ENCODE measurements at regions not wholly inside any gene's neighbourhood (a gene's known extent, or its start where the extent isn't known, plus 50 kb on each side); places are given as distances from the start of the nearest gene placed in this dataset.

- no peak for TF ChIP-seq CTCF (IDR thresholded peaks at IDR 0.05; ENCODE audit: extremely low read depth in 1 of 2, insufficient read depth in 1 of 2, low read depth in 1 of 2, low read length in 2 of 2)
- TF ChIP-seq FOS (IDR thresholded peaks at IDR 0.05; ENCODE audit: borderline replicate concordance, insufficient read depth, low read length) = no peak
- TF ChIP-seq MAX (IDR thresholded peaks at IDR 0.05; ENCODE audit: insufficient read depth, insufficient read length) = no peak
- dilution Hi-C loops (cut with MboI; ENCODE audit: extremely low pct_ligation_motif_present, low sequenced_read_pairs) = no loop called here
- Histone ChIP-seq H3K9me1 (replicated peaks; ENCODE audit: control insufficient read depth, extremely low read depth, insufficient read depth, low read length) (no peaks in the 10 kb centered on the region), H3K9ac (replicated peaks; ENCODE audit: extremely low read depth, insufficient read depth, low read length) (no peak overlapping the region), H3K27ac (ENCODE audit: insufficient read depth, low read depth, low read length) (no peak overlapping the region), H3K4me1 (ENCODE audit: control insufficient read depth, extremely low read depth, insufficient read depth, low read length) (no peaks in the 10 kb centered on the region), H3K79me2 (ENCODE audit: control insufficient read depth, insufficient read depth, low read length) (no peaks in the 10 kb centered on the region), H3K4me3 (replicated peaks in 1 of 3; ENCODE audit: insufficient read depth in 1 of 3, low read depth in 1 of 3, low read length in 3 of 3) (no peak overlapping the region), H2AFZ (ENCODE audit: low read depth, low read length) (no peak overlapping the region), H4K20me1 (replicated peaks; ENCODE audit: control insufficient read depth, extremely low read depth, insufficient read depth, low read length) (no peaks in the 10 kb centered on the region), H3K36me3 (ENCODE audit: control insufficient read depth in 2 of 2, extremely low read depth in 1 of 2, insufficient read depth in 2 of 2, low read length in 2 of 2) (no peaks in the 10 kb centered on the region), H3K4me2 (ENCODE audit: insufficient read depth, low read length) (no peak overlapping the region), H3K9me3 (replicated peaks; ENCODE audit: control insufficient read depth, insufficient read depth, low read length) (no peaks in the 10 kb centered on the region), H3K27me3 (ENCODE audit: control insufficient read depth in 2 of 2, insufficient read depth in 2 of 2, low read length in 2 of 2) (peaks cover 0 to 2% of the 10 kb centered on the region in 2 experiments)
- DNase-seq (ENCODE audit: low read depth, low spot score) (no peak), FAIRE-seq (no peak)
- ChIA-PET CTCF (no interaction called here), POLR2A (no interaction called here)
- no TSS peak for BruUV-seq (replicated peaks)
- intact Hi-C loops (cut with micrococcal nuclease) = no loop called here
These were observed 283.9 kb downstream of the PBX3 start for GRCh38 chr9:126031116-126031515.

GRCh38 chr9:126032135-126032534 is 285.0 kb downstream of the PBX3 start:
- FAIRE-seq = no peak
- Histone ChIP-seq H3K4me1 (ENCODE audit: control insufficient read depth, extremely low read depth, insufficient read depth, low read length) (no peaks in the 10 kb centered on the region), H3K27ac (ENCODE audit: insufficient read depth, low read depth, low read length) (no peak overlapping the region), H3K27me3 (ENCODE audit: control insufficient read depth in 2 of 2, insufficient read depth in 2 of 2, low read length in 2 of 2) (peaks cover 0 to 4% of the 10 kb centered on the region in 2 experiments), H3K36me3 (ENCODE audit: control insufficient read depth in 2 of 2, extremely low read depth in 1 of 2, insufficient read depth in 2 of 2, low read length in 2 of 2) (no peaks in the 10 kb centered on the region), H3K79me2 (ENCODE audit: control insufficient read depth, insufficient read depth, low read length) (no peaks in the 10 kb centered on the region), H4K20me1 (replicated peaks; ENCODE audit: control insufficient read depth, extremely low read depth, insufficient read depth, low read length) (no peaks in the 10 kb centered on the region), H3K9me3 (replicated peaks; ENCODE audit: control insufficient read depth, insufficient read depth, low read length) (no peaks in the 10 kb centered on the region), H3K4me3 (replicated peaks in 1 of 3; ENCODE audit: insufficient read depth in 1 of 3, low read depth in 1 of 3, low read length in 3 of 3) (no peak overlapping the region), H2AFZ (ENCODE audit: low read depth, low read length) (no peak overlapping the region), H3K4me2 (ENCODE audit: insufficient read depth, low read length) (no peak overlapping the region), H3K9me1 (replicated peaks; ENCODE audit: control insufficient read depth, extremely low read depth, insufficient read depth, low read length) (no peaks in the 10 kb centered on the region), H3K9ac (replicated peaks; ENCODE audit: extremely low read depth, insufficient read depth, low read length) (no peak overlapping the region)
- ChIA-PET CTCF (no interaction called here), POLR2A (no interaction called here)
- intact Hi-C loops (cut with micrococcal nuclease) (no loop called here), dilution Hi-C loops (cut with MboI; ENCODE audit: extremely low pct_ligation_motif_present, low sequenced_read_pairs) (no loop called here)
- no peak for DNase-seq (ENCODE audit: low read depth, low spot score)
- TF ChIP-seq CTCF (IDR thresholded peaks at IDR 0.05; ENCODE audit: extremely low read depth in 1 of 2, insufficient read depth in 1 of 2, low read depth in 1 of 2, low read length in 2 of 2) (no peak), MYC (IDR thresholded peaks at IDR 0.05; ENCODE audit: low read depth, low read length) (no peak), POLR2AphosphoS5 (IDR thresholded peaks at IDR 0.05; ENCODE audit: insufficient read depth, low read depth, low read length) (no peak), GATA2 (IDR thresholded peaks at IDR 0.05; ENCODE audit: insufficient read depth, insufficient read length, low read depth, low read length) (no peak), POLR2A (IDR thresholded peaks at IDR 0.05; ENCODE audit: low read depth, low read length) (no peak), MAX (IDR thresholded peaks at IDR 0.05; ENCODE audit: insufficient read depth, insufficient read length) (no peak), EZH2 (IDR thresholded peaks at IDR 0.05; ENCODE audit: borderline replicate concordance, low read depth, low read length, severe bottlenecking) (no peak), JUN (IDR thresholded peaks at IDR 0.05; ENCODE audit: borderline replicate concordance, insufficient read depth, insufficient read length, low read depth) (no peak), FOS (IDR thresholded peaks at IDR 0.05; ENCODE audit: borderline replicate concordance, insufficient read depth, low read length) (no peak)
- no TSS peak for BruUV-seq (replicated peaks)

All from endothelial cell of umbilical vein (primary cell).